ENCODE measurements at regions not wholly inside any gene's neighbourhood (a gene's known extent, or its start where the extent isn't known, plus 50 kb on each side); places are given as distances from the start of the nearest gene placed in this dataset.

DNA sequence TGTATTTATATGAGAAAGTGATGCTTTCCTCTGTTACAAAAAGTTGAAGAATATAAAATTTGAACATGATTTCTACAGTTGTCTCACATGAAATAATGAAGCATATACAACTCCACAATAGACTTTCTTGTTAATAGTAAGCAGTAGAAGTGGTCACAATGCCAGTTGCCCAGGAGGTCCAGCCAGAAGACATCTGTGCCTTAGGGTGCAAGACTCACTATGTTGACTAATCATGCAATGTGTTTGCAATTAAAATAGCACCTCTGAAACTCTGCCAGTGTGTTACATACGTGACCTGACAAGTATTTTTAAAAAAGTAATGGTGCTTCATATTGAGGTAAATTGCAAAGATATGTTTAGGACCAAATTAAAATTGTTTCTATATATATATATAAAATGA lies 547.2 kb downstream of the ETV1 start:
- TF ChIP-seq POLR2AphosphoS5 (IDR thresholded peaks at IDR 0.05; ENCODE audit: insufficient read depth, low read depth, low read length) (no peak), POLR2A (IDR thresholded peaks at IDR 0.05; ENCODE audit: low read depth, low read length) (no peak)

Data from endothelial cell of umbilical vein (primary cell).